HG02970 (cell line): ENCODE measurements at regions not wholly inside any gene's neighbourhood (a gene's known extent, or its start where the extent isn't known, plus 50 kb on each side); places are given as distances from the start of the nearest gene placed in this dataset.

Experiments used
- ATAC-seq: cut with Tn5 transposase; IDR thresholded peaks from one replicate; pipeline ENCODE4 v1.9.1; 2021; ENCODE audit warnings: mild to moderate bottlenecking, moderate library complexity, moderate number of reproducible peaks; ENCODE audit not compliant: unreplicated experiment, low FRiP score

- no peak for ATAC-seq
Measured at GRCh38 chr13:91189506-91189905, 158.0 kb upstream of the MIR17HG start.

DNA sequence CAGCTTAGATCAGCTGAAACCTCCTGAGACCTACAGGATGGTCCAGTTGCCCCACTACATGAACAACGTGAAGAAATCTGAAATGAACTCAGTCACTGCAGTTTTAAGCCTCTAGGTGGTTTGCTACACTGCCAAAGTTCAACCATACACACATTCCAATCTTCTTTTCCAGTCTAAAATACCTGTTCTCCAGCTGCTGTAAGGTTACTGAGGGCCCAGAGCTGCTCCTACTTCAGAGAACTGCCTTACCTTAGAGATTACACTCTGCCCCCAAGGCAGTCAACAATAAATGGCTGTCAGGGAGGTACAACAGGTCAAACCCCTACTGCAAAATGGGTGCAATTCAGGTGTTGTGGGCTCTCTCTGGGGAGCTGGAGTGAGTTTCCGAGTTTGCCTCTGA lies 154.1 kb upstream of the MIR17HG start:
- ATAC-seq, result no peak

DNA sequence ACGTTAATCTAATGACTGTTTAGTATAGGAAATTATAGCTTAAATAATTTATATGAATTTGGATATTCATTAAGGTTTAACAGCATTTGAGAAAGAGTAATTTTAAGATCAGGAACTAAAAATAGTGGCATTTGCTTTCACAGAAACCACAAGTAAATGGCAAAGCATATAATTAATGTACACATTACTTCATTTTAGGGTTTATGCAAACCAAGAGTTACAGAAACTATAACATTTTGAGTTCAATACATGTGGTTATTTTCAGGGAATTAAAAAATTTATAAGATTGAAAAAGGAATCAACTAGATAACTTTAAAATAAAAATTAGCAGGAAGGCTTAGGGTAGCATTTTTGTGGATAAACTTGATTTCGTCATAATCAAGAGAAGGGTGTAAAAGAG lies 151.7 kb upstream of the MIR17HG start:
- no peak for ATAC-seq

- no peak for ATAC-seq
Measured at GRCh38 chr13:91196958-91197357, 150.5 kb upstream of the MIR17HG start.

DNA sequence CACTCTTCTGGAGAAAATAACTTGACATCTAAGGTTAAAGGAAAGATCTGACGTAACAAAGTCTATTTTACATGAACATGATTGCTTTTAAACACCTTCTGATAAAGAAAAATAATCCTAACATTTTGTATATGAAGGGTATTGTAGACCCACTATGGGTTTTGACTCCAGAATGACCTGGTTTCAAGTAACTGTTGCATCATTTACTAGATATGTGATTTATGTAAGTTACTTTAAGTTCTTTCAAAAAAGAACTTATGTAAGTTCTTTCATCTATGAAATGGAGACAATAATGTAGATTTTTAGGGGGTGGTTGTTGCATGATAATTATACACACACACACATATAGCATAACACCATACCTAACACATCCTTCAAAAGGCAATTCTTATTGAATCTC lies 147.6 kb upstream of the MIR17HG start:
- ATAC-seq, result no peak

DNA sequence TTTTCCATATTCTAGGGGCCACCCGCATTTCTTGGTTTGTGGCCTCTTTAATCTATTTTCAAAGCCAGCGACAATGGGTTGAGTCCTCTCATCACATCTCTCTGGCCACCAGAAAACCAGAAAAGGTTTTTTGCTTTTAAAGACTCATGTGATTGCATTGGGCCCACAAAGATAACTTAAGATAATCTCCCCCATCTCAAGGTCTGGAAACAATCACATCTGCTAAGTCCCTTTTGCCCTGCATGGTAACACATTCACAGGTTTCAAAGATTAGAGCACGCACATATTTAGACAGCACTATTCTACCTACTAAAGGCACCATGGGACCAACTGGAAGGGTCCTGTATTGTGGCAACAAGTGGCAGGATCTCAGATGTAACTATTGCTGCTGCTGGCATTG lies 147.0 kb upstream of the MIR17HG start:
- ATAC-seq, result no peak

DNA sequence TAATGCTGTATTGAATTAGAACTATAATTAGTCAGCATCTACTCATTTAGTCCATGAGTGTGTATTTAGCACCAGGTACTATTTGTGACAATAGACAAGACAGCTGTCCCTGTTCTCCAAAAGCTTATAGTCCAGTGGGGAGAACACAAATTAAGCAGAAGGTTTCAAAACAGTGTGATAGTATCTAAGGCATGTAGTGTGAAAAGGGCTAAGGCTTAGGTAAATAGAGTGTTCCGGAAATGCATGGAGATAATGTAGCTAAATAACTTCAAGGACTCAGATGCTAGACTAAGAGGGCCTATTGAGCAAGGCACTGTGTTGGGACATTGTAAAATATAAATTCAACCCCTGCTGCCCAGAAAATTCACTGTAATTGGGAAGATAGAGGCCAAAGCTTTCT lies 144.1 kb upstream of the MIR17HG start:
- ATAC-seq, result no peak

DNA sequence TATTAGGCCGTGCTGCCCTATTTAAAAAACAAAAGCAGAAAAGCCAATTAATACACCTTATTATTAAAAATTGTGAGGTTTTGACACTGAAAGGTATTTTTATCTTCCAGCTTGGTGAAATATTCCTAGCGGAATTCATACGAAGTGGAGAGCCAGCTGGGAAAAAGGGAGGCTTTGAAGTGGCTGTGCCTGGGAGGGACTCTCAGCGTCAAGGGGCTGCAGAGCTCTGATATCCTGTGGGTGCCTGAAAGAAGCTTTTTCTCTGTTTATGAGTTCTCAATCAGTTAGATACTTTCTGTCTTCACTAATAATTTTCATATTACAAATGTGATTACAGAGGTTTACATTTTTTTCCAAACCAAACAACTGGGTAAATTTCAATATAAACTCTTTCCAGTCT lies 140.2 kb upstream of the MIR17HG start:
- no peak for ATAC-seq

GRCh38 chr13:91211510-91211909 lies 136.0 kb upstream of the MIR17HG start:
- ATAC-seq, result no peak

GRCh38 chr13:91212231-91212630 lies 135.3 kb upstream of the MIR17HG start:
- no peak for ATAC-seq

GRCh38 chr13:91214031-91214430 lies 133.5 kb upstream of the MIR17HG start:
- no peak for ATAC-seq

GRCh38 chr13:91216928-91217700 lies 130.4 kb upstream of the MIR17HG start:
- no peak for ATAC-seq

DNA sequence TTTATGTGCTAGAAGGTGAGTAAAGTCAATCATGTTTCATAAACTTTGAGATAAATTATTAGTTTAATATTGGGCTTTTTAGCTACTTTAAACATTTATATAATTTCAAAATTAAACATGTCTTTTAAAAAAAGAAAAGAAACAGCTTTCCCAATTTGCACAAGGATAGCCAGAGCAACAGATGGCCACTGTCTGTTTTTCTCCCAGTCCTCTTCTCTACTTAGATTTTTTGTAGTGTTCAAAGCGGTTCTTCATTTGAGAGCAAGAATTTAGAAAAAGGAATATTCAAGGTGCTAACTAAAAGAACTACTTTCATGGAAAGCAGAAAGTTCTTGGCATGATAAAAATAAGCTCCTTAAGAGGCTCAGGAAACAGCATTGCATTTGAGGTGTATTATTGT lies 128.3 kb upstream of the MIR17HG start:
- no peak for ATAC-seq

DNA sequence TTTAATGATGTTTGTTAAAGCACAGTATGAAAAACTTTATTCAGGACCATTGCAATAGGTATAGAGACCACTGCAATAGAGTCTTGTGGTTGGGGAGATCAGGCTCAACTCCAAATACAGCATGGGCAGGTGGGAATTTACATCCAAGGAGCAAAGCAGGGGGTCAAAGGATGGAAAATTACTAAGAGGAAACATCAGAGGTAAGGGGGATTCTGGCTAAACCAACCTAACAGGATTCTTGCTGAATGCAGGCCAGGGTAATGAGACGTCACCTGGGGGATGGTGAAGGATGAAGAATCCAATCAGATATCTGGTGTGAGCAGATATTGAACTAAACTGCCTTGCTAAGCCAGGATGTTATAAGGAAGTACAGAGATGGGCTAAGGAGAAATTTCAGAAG lies 126.6 kb upstream of the MIR17HG start:
- no peak for ATAC-seq

- ATAC-seq, result no peak
Measured at GRCh38 chr13:91228108-91228507, 119.4 kb upstream of the MIR17HG start.

DNA sequence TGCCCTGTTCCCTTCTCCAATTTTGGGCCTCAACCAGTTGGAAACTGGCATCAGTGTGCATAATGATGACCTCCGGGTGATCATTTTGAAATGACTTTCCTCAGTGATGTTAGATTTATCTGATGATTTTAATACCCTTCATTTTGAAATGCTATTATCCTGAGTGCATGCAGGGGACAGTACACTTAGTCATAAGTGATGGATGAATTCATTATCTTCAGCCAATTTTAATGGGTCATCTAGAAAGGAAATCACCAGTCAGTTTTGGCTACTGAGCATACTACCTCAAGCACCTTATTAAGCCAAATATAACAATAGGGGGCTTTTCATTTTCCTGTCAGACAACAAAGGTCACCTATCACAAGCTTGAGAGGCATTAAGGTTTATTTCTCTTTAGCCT lies 118.5 kb upstream of the MIR17HG start:
- no peak for ATAC-seq

- ATAC-seq, result no peak
Measured at GRCh38 chr13:91232716-91233115, 114.8 kb upstream of the MIR17HG start.

- no peak for ATAC-seq
Measured at GRCh38 chr13:91233291-91233690, 114.2 kb upstream of the MIR17HG start.

GRCh38 chr13:91236182-91236581 lies 111.3 kb upstream of the MIR17HG start:
- ATAC-seq, result no peak

- no peak for ATAC-seq
Measured at GRCh38 chr13:91236921-91237320, 110.6 kb upstream of the MIR17HG start.

DNA sequence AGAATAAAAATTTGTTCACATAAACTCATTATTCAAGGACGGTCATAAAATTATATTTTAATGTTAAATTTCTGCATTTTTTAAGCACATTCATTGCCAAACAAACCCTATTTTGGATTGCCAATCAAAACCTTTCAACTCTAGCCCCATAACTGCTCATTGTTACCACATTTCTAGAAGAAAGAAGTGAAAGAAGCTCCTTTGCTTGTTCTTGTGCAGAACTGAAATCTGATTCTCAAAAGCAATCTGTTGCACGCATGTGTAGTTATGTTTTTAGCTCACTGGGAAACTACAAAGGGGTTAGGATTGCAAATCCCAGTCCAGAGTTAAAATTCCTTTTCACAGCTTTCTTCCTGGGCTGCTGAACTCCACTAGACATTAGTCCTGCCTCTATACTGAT lies 109.5 kb upstream of the MIR17HG start:
- no peak for ATAC-seq

DNA sequence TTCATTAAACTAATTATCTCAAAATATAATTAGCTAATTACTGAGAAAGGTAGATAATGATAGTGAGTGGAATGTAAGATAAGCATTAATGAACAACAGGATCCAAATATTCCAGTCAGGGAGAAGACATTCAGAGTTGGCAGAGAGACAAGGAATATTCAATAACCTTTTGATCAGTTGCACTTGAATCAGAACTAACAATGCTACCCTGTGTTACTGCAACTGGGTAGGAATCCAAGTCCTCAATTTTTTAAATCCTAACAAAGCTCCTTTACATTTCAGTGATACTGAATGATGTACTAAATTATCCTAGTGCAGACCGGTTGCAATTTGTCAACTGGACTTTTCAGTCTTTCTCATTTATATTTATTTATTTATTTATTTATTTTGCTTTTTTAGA lies 107.1 kb upstream of the MIR17HG start:
- ATAC-seq, result no peak
